ENCODE measurements at regions not wholly inside any gene's neighbourhood (a gene's known extent, or its start where the extent isn't known, plus 50 kb on each side); places are given as distances from the start of the nearest gene placed in this dataset.

DNA sequence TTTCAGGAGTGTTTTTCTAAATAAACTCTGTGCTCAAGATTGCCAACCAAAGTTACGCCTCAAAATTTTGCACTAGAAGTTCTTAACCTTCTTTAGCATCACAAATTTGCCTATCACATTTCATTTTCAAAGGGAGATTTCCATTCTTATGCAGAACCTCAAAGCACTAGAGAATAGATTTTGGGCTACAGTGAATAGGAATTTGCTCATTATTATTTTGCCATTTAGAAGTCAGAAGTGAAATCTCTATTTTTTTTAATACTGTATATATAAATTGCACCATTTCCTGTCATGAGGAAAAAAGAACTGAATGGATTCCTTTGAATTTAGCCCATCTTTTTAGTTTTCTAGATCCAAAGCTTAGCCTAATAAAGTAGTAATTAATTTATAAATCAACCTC lies 796.4 kb downstream of the ADGRL2 start:
- POLR2A ChIA-PET, result no interaction called here
- no peaks in the 10 kb centered on the region for H3K4me1 ChIP-seq (ENCODE audit: control insufficient read depth, insufficient read depth, low read length)

DNA sequence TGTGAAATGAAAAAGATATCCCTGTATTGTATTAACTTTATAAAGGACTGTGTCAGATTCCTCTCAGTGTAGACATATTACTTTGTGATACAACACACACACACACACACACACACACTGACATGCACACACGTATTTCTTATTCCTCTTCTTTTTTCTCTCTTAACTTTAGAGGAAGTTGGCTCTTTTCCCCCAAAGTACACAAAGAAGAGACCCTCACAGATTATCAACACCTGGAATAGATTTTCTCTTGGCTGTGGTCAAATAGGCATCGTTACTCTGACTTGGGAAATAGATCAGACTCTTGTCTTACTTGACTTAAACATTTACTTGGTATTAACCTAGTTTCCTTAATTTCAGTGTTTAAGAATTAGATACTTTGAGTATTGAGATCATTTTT lies 792.8 kb downstream of the ADGRL2 start:
- Histone ChIP-seq H3K4me2 (ENCODE audit: control insufficient read depth, insufficient read depth) (no peak overlapping the region), H3K4me1 (ENCODE audit: control insufficient read depth, insufficient read depth, low read length) (no peaks in the 10 kb centered on the region), H3K27me3 (replicated peaks in 1 of 2; ENCODE audit: control insufficient read depth in 2 of 2, insufficient read depth in 2 of 2, low read length in 1 of 2) (no peaks in the 10 kb centered on the region), H3K79me2 (ENCODE audit: control insufficient read depth, insufficient read depth, low read length) (no peaks in the 10 kb centered on the region), H3K9me3 (replicated peaks; ENCODE audit: control insufficient read depth, insufficient read depth, low read length) (no peaks in the 10 kb centered on the region), H3K36me3 (ENCODE audit: control insufficient read depth in 2 of 2, insufficient read depth in 2 of 2, low read length in 1 of 2) (no peaks in the 10 kb centered on the region), H2AFZ (ENCODE audit: control insufficient read depth, low read depth, low read length) (no peak overlapping the region), H3K9ac (ENCODE audit: control insufficient read depth, insufficient read depth, low read length) (no peak overlapping the region), H3K27ac (ENCODE audit: control insufficient read depth, insufficient read depth) (no peak overlapping the region), H4K20me1 (ENCODE audit: control insufficient read depth, insufficient read depth) (no peaks in the 10 kb centered on the region), H3K4me3 (no peak overlapping the region)
- BruUV-seq (replicated peaks), result no TSS peak
- ChIA-PET CTCF (no interaction called here), POLR2A (no interaction called here), RAD21 (ENCODE audit: unreplicated experiment) (no interaction called here), SMC1A (ENCODE audit: uncharacterized antibody, unreplicated experiment) (interaction anchor here (0.6 kb wide), 1 partner anchor 9 kb away, joined by 3 read pairs; no protein-coding TSS in a partner anchor)
- DNase-seq (ENCODE audit: low read depth, low spot score), result no peak
- in situ Hi-C loops (cut with MboI) (no loop called here), intact Hi-C loops (cut with micrococcal nuclease; ENCODE audit: unreplicated experiment) (no loop called here)
- no peak for TF ChIP-seq TARDBP (IDR thresholded peaks at IDR 0.05; ENCODE audit: borderline replicate concordance)
- no peak for TF ChIP-seq NR2F1 (conservative IDR thresholded peaks at IDR 0.05)
- no peak for TF ChIP-seq ZNF217 (IDR thresholded peaks at IDR 0.05)
- TF ChIP-seq SIX5 (IDR thresholded peaks at IDR 0.05; ENCODE audit: low read depth, low read length, severe bottlenecking), result no peak
- FAIRE-seq, result no peak
- WGBS (ENCODE audit: insufficient coverage, insufficient replicate concordance, low lambda C conversion rate, missing lambda C conversion rate), result 2% methylated on average over 2 of the region's 2 CpGs
- no peak for ATAC-seq

More for the DNA sequence above, 796.4 kb downstream of the ADGRL2 start:
- no peaks in the 10 kb centered on the region for H3K79me2 ChIP-seq (ENCODE audit: control insufficient read depth, insufficient read depth, low read length)
- CTCF ChIA-PET, result no interaction called here
- no peaks in the 10 kb centered on the region for H3K27me3 ChIP-seq (replicated peaks in 1 of 2; ENCODE audit: control insufficient read depth in 2 of 2, insufficient read depth in 2 of 2, low read length in 1 of 2)
- no peak for TF ChIP-seq ESRRA (IDR thresholded peaks at IDR 0.05; ENCODE audit: low read length)
- no peaks in the 10 kb centered on the region for H4K20me1 ChIP-seq (ENCODE audit: control insufficient read depth, insufficient read depth)
- H3K9ac ChIP-seq (ENCODE audit: control insufficient read depth, insufficient read depth, low read length), result no peak overlapping the region
- H3K4me2 ChIP-seq (ENCODE audit: control insufficient read depth, insufficient read depth), result no peak overlapping the region
- H3K9me3 ChIP-seq (replicated peaks; ENCODE audit: control insufficient read depth, insufficient read depth, low read length), result no peaks in the 10 kb centered on the region
- no peak for DNase-seq (ENCODE audit: low read depth, low spot score)
- no peak overlapping the region for H3K27ac ChIP-seq (ENCODE audit: control insufficient read depth, insufficient read depth)
- BruUV-seq (replicated peaks), result no TSS peak
- in situ Hi-C loops (cut with MboI) (no loop called here), intact Hi-C loops (cut with micrococcal nuclease; ENCODE audit: unreplicated experiment) (no loop called here)
- no peak overlapping the region for H2AFZ ChIP-seq (ENCODE audit: control insufficient read depth, low read depth, low read length)
- H3K4me3 ChIP-seq, result no peak overlapping the region
- SMC1A ChIA-PET (ENCODE audit: uncharacterized antibody, unreplicated experiment), result no interaction called here
- WGBS (ENCODE audit: insufficient coverage, insufficient replicate concordance, low lambda C conversion rate, missing lambda C conversion rate), result 6% methylated on average over 1 of the region's 1 CpG
- RAD21 ChIA-PET (ENCODE audit: unreplicated experiment), result no interaction called here
- no peak for ATAC-seq
- FAIRE-seq, result no peak
- no peaks in the 10 kb centered on the region for H3K36me3 ChIP-seq (ENCODE audit: control insufficient read depth in 2 of 2, insufficient read depth in 2 of 2, low read length in 1 of 2)
